ENCODE measurements at regions not wholly inside any gene's neighbourhood (a gene's known extent, or its start where the extent isn't known, plus 50 kb on each side); places are given as distances from the start of the nearest gene placed in this dataset.

DNA sequence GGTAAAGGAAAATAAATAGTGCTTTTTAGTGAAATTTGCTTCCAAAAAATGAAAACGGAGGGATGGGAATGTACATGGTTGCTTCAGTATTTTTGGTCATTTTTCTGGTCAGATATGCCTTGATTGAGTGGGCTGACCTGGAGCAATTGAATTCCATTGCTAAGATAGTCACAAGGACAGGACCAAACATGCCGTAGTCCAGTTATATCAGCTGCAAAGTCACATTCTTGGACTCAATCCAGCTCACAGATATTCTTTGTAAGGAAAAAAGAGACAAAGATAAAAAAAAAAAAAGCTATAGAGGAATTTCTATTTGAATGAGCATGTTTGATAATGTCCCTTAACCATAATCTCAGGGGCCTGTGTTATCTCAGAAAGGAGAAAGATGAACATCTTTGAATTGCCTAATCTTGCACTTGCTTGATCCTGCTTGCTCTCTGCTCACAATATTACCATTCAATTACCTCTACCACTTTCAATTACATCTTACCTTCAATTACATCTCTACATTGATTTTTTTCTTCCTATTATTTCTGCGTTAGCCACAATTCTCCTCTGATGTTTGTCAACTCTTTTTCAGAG, 75.4 kb upstream of the PACRGL start:
- no peak overlapping the region for H2AFZ ChIP-seq (ENCODE audit: low read length)
- H3K27me3 ChIP-seq (ENCODE audit: insufficient read depth, low read length), result no peaks in the 10 kb centered on the region
- TF ChIP-seq EZH2 (IDR thresholded peaks at IDR 0.05; ENCODE audit: borderline replicate concordance, low read length), result no peak
- TF ChIP-seq, protein P1, sequence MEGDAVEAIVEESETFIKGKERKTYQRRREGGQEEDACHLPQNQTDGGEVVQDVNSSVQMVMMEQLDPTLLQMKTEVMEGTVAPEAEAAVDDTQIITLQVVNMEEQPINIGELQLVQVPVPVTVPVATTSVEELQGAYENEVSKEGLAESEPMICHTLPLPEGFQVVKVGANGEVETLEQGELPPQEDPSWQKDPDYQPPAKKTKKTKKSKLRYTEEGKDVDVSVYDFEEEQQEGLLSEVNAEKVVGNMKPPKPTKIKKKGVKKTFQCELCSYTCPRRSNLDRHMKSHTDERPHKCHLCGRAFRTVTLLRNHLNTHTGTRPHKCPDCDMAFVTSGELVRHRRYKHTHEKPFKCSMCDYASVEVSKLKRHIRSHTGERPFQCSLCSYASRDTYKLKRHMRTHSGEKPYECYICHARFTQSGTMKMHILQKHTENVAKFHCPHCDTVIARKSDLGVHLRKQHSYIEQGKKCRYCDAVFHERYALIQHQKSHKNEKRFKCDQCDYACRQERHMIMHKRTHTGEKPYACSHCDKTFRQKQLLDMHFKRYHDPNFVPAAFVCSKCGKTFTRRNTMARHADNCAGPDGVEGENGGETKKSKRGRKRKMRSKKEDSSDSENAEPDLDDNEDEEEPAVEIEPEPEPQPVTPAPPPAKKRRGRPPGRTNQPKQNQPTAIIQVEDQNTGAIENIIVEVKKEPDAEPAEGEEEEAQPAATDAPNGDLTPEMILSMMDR (IDR thresholded peaks at IDR 0.05; ENCODE audit: low read length), result no peak
- H4K20me1 ChIP-seq (ENCODE audit: insufficient read depth, low read length), result no peaks in the 10 kb centered on the region
- no peak overlapping the region for H3K27ac ChIP-seq (ENCODE audit: low read depth, low read length, poor library complexity, severe bottlenecking)
- no peaks in the 10 kb centered on the region for H3K4me1 ChIP-seq (ENCODE audit: insufficient read depth, low read length, severe bottlenecking)
- no peaks in the 10 kb centered on the region for H3K9me3 ChIP-seq (ENCODE audit: low read length)
- no peaks in the 10 kb centered on the region for H3F3A ChIP-seq (ENCODE audit: insufficient read depth, low read length)
- H3K36me3 ChIP-seq (ENCODE audit: insufficient read depth, low read length), result no peaks in the 10 kb centered on the region
- no peak overlapping the region for H3K4me2 ChIP-seq (ENCODE audit: low read length)
- H3K4me3 ChIP-seq (ENCODE audit: low read depth, low read length, poor library complexity, severe bottlenecking), result no peak overlapping the region
- no peak overlapping the region for H3K9ac ChIP-seq (ENCODE audit: low read length)
- H3K79me2 ChIP-seq (ENCODE audit: insufficient read depth, low read length), result no peaks in the 10 kb centered on the region
- H3K9me2 ChIP-seq (ENCODE audit: low read depth, low read length), result no peaks in the 10 kb centered on the region

DNA sequence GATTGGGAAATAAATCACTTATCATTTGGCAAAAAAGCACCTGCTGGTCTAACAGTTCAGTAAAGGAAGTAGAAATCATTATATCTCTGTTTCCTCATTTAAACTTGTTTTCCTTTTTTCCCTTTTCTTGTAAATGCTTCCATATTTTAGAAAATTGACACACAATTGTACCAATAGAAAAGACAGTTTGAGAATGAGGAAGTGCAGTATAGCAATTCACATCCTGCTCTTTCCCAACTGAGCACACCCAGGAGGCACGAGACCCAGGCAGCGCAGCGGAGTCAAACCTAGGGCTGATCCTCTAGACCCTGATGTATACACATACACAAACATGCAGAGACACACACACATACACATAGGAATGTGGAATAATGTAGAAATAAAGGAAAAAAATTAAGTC, 74.8 kb upstream of the PACRGL start:
- TF ChIP-seq, protein P1 (IDR thresholded peaks at IDR 0.05; ENCODE audit: low read length), result no peak
- TF ChIP-seq EZH2 (IDR thresholded peaks at IDR 0.05; ENCODE audit: borderline replicate concordance, low read length), result no peak

DNA sequence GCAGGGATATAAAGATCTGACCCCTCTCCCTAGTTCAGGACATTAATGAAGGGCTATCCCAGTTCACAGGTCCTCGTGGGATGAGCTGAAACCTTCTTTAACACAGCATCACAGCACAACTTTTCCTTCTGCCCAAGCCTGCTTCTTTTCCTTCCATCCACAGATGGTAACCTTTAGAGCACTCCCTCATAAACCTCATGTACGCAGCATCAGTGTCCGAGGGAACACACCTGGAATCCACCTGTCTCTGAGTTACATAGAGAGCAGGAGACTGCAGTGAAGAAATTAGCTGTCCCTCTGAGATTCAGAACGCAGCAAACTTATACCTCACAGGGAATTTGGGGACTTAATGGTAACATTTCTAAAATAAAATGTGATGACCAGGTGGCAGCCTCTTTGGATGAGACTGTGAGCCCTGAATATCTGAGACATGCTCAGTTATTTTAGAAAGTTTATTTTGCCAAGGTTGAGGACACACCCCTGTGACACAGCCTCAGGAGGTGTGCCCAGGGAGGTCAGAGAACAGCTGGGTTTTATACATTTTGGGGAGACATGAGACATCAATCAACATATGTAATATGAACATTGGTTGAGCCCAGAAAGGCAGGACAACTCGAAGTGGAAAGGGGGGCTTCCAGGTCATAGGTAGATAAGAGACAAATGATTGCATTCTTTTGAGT, 73.8 kb upstream of the PACRGL start:
- Histone ChIP-seq H2AFZ (ENCODE audit: low read length) (no peak overlapping the region), H3K4me2 (ENCODE audit: low read length) (no peak overlapping the region), H3K9ac (ENCODE audit: low read length) (no peak overlapping the region), H3K9me3 (ENCODE audit: low read length) (no peaks in the 10 kb centered on the region), H3K9me2 (ENCODE audit: low read depth, low read length) (no peaks in the 10 kb centered on the region), H3K4me3 (ENCODE audit: low read depth, low read length, poor library complexity, severe bottlenecking) (no peak overlapping the region), H3K27me3 (ENCODE audit: insufficient read depth, low read length) (no peaks in the 10 kb centered on the region), H3K36me3 (ENCODE audit: insufficient read depth, low read length) (no peaks in the 10 kb centered on the region), H4K20me1 (ENCODE audit: insufficient read depth, low read length) (no peaks in the 10 kb centered on the region), H3K4me1 (ENCODE audit: insufficient read depth, low read length, severe bottlenecking) (no peaks in the 10 kb centered on the region), H3K27ac (ENCODE audit: low read depth, low read length, poor library complexity, severe bottlenecking) (no peak overlapping the region), H3F3A (ENCODE audit: insufficient read depth, low read length) (no peaks in the 10 kb centered on the region), H3K79me2 (ENCODE audit: insufficient read depth, low read length) (no peaks in the 10 kb centered on the region)
- no peak for TF ChIP-seq EZH2 (IDR thresholded peaks at IDR 0.05; ENCODE audit: borderline replicate concordance, low read length)
- TF ChIP-seq, protein P1 (IDR thresholded peaks at IDR 0.05; ENCODE audit: low read length), result no peak

More for the DNA sequence above, 74.8 kb upstream of the PACRGL start:
- H3K27ac ChIP-seq (ENCODE audit: low read depth, low read length, poor library complexity, severe bottlenecking), result no peak overlapping the region
- H3K9me3 ChIP-seq (ENCODE audit: low read length), result no peaks in the 10 kb centered on the region
- no peaks in the 10 kb centered on the region for H3F3A ChIP-seq (ENCODE audit: insufficient read depth, low read length)
- H3K36me3 ChIP-seq (ENCODE audit: insufficient read depth, low read length), result no peaks in the 10 kb centered on the region
- H3K4me2 ChIP-seq (ENCODE audit: low read length), result no peak overlapping the region
- H3K9me2 ChIP-seq (ENCODE audit: low read depth, low read length), result no peaks in the 10 kb centered on the region
- H2AFZ ChIP-seq (ENCODE audit: low read length), result no peak overlapping the region
- no peaks in the 10 kb centered on the region for H3K27me3 ChIP-seq (ENCODE audit: insufficient read depth, low read length)
- H3K4me3 ChIP-seq (ENCODE audit: low read depth, low read length, poor library complexity, severe bottlenecking), result no peak overlapping the region
- H4K20me1 ChIP-seq (ENCODE audit: insufficient read depth, low read length), result no peaks in the 10 kb centered on the region
- no peaks in the 10 kb centered on the region for H3K79me2 ChIP-seq (ENCODE audit: insufficient read depth, low read length)
- H3K4me1 ChIP-seq (ENCODE audit: insufficient read depth, low read length, severe bottlenecking), result no peaks in the 10 kb centered on the region
- no peak overlapping the region for H3K9ac ChIP-seq (ENCODE audit: low read length)

Measured in OCI-LY1 (cell line).